GM23338 (cell line): ENCODE measurements at regions not wholly inside any gene's neighbourhood (a gene's known extent, or its start where the extent isn't known, plus 50 kb on each side); places are given as distances from the start of the nearest gene placed in this dataset.

ENCODE experiments used
- ATAC-seq: fragments of 200-7000 bp; cut with Tn5 transposase; 3 replicates; pipeline ENCODE4 v1.9.1; 2020
- DNase-seq: peaks from one replicate; pipeline ENCODE4 v3.0.0-alpha.2; 2015; ENCODE audit warnings: low spot score
- H2AFZ ChIP-seq: fragments of 200-600 bp; sonication (generic); 2 replicates; pipeline ENCODE4 v1.8.0; 2016; ENCODE audit warnings: antibody characterized with exemption, mild to moderate bottlenecking, moderate library complexity
- H3F3A ChIP-seq: fragments of 200-600 bp; sonication (generic); replicated peaks from 2 replicates; pipeline ENCODE4 v1.8.0; 2017; ENCODE audit warnings: antibody characterized with exemption, mixed run types, low read depth
- H3K27ac ChIP-seq: fragments of 200-600 bp; sonication (generic); 2 replicates; pipeline ENCODE4 v1.6.1; 2016; ENCODE audit warnings: low read depth
- H3K27me3 ChIP-seq: fragments of 200-600 bp; sonication (generic); 2 replicates; pipeline ENCODE4 v1.8.0; 2016; ENCODE audit warnings: mild to moderate bottlenecking, mixed run types, moderate library complexity; ENCODE audit not compliant: insufficient read depth
- H3K36me3 ChIP-seq: fragments of 200-600 bp; sonication (generic); 2 replicates; pipeline ENCODE4 v1.8.0; 2016; ENCODE audit warnings: mild to moderate bottlenecking; ENCODE audit not compliant: insufficient read depth
- H3K4me1 ChIP-seq: fragments of 200-600 bp; sonication (generic); 2 replicates; pipeline ENCODE4 v1.8.0; 2016; ENCODE audit warnings: mild to moderate bottlenecking, moderate library complexity; ENCODE audit not compliant: insufficient read depth
- H3K4me2 ChIP-seq: fragments of 200-600 bp; sonication (generic); 2 replicates; pipeline ENCODE4 v1.7.1; 2017; ENCODE audit warnings: mixed run types
- H3K4me3 ChIP-seq: fragments of 200-600 bp; sonication (generic); 2 replicates; pipeline ENCODE4 v1.6.1; 2016; ENCODE audit warnings: mixed run types
- H3K79me2 ChIP-seq: fragments of 200-600 bp; sonication (generic); replicated peaks from 2 replicates; pipeline ENCODE4 v1.8.0; 2017; ENCODE audit warnings: mild to moderate bottlenecking; ENCODE audit not compliant: insufficient read depth
- H3K9me2 ChIP-seq: fragments of 200-600 bp; sonication (generic); 2 replicates; pipeline ENCODE4 v1.8.0; 2017; ENCODE audit not compliant: insufficient read depth
- H4K20me1 ChIP-seq: fragments of 200-600 bp; sonication (generic); replicated peaks from 2 replicates; pipeline ENCODE4 v1.8.0; 2017; ENCODE audit warnings: mild to moderate bottlenecking; ENCODE audit not compliant: insufficient read depth
- H3K27ac Mint-ChIP-seq: 2 replicates; pipeline ENCODE4 v1.8.0; 2020; ENCODE audit warnings: inconsistent platforms, mild to moderate bottlenecking, moderate library complexity, mixed read lengths
- H3K27me3 Mint-ChIP-seq: 3 replicates; pipeline ENCODE4 v1.8.0; 2022; ENCODE audit warnings: low read depth, mild to moderate bottlenecking, moderate library complexity, mixed read lengths, inconsistent platforms; ENCODE audit not compliant: insufficient read depth, poor library complexity
- H3K36me3 Mint-ChIP-seq: 3 replicates; pipeline ENCODE4 v1.8.0; 2021; ENCODE audit warnings: low read depth, mild to moderate bottlenecking, inconsistent platforms, moderate library complexity, mixed read lengths
- H3K4me1 Mint-ChIP-seq: 3 replicates; pipeline ENCODE4 v1.8.0; 2020; ENCODE audit warnings: mild to moderate bottlenecking, inconsistent platforms, mixed read lengths
- H3K4me3 Mint-ChIP-seq: 3 replicates; pipeline ENCODE4 v1.8.0; 2021; ENCODE audit warnings: moderate library complexity, mild to moderate bottlenecking, inconsistent platforms, mixed read lengths
- H3K9me3 Mint-ChIP-seq: 3 replicates; pipeline ENCODE4 v1.8.0; 2020; ENCODE audit warnings: moderate library complexity, mild to moderate bottlenecking, inconsistent platforms, mixed read lengths
- CREB1 ChIP-seq: fragments of 250-450 bp; sonication (Bioruptor Pico); IDR thresholded peaks from 2 replicates; pipeline ENCODE4 v1.5.0; 2020; ENCODE audit warnings: low read depth, mild to moderate bottlenecking, moderate library complexity
- CTCF ChIP-seq, 2 experiments: fragments of 200-600 bp in 1 of 2; sonication (generic) in 1 of 2; conservative IDR thresholded peaks; 2 replicates each; pipeline versions ENCODE4 v1.5.1 to v1.6.1; 2016 to 2017; ENCODE audit warnings: antibody characterized with exemption in 2 of 2, low read depth in 2 of 2, mild to moderate bottlenecking in 2 of 2, moderate library complexity in 1 of 2
- ETS1 ChIP-seq: IDR thresholded peaks from 2 replicates; pipeline ENCODE4 v1.6.1; 2016; ENCODE audit warnings: antibody characterized with exemption
- EZH2 ChIP-seq: fragments of 200-600 bp; sonication (generic); IDR thresholded peaks from one replicate; pipeline ENCODE4 v1.8.0; 2017; ENCODE audit warnings: antibody characterized with exemption, mild to moderate bottlenecking, low read depth; ENCODE audit not compliant: unreplicated experiment
- EZH2phosphoT487 ChIP-seq: fragments of 200-600 bp; sonication (generic); IDR thresholded peaks from one replicate; pipeline ENCODE4 v1.8.1; 2018; ENCODE audit warnings: antibody characterized with exemption; ENCODE audit not compliant: unreplicated experiment
- JUNB ChIP-seq: IDR thresholded peaks from one replicate; pipeline ENCODE4 v1.6.1; 2016; ENCODE audit warnings: antibody characterized with exemption; ENCODE audit not compliant: unreplicated experiment
- NANOG ChIP-seq: IDR thresholded peaks from 2 replicates; pipeline ENCODE4 v1.6.1; 2016; ENCODE audit warnings: antibody characterized with exemption, borderline replicate concordance
- POLR2AphosphoS5 ChIP-seq: IDR thresholded peaks from 2 replicates; pipeline ENCODE4 v1.6.1; 2016; ENCODE audit warnings: antibody characterized with exemption, low read depth
- REST ChIP-seq: IDR thresholded peaks from one replicate; pipeline ENCODE4 v1.6.1; 2018; ENCODE audit warnings: antibody characterized with exemption; ENCODE audit not compliant: unreplicated experiment
- STAT1 ChIP-seq: IDR thresholded peaks from one replicate; pipeline ENCODE4 v1.6.1; 2016; ENCODE audit warnings: antibody characterized with exemption; ENCODE audit not compliant: unreplicated experiment
- ZNF114 ChIP-seq: fragments of 250-450 bp; sonication (Bioruptor Pico); IDR thresholded peaks from 2 replicates; pipeline ENCODE4 v1.5.0; 2020; ENCODE audit warnings: mild to moderate bottlenecking, moderate library complexity
- ZNF331 ChIP-seq: fragments of 250-450 bp; sonication (Bioruptor Pico); IDR thresholded peaks from 2 replicates; pipeline ENCODE4 v1.5.0; 2020; ENCODE audit warnings: low read depth, mild to moderate bottlenecking, moderate library complexity
- ZNF462 ChIP-seq: fragments of 250-450 bp; sonication (Bioruptor Pico); IDR thresholded peaks from 2 replicates; pipeline ENCODE4 v1.5.0; 2020; ENCODE audit warnings: mild to moderate bottlenecking, moderate library complexity

- peaks cover 96% of the 10 kb centered on the region for H3K9me3 Mint-ChIP-seq
- H3K36me3 Mint-ChIP-seq, result peaks cover 42% of the 10 kb centered on the region
- ATAC-seq (no peak), DNase-seq (peak; percentile 1)
- H3K4me1 ChIP-seq, result no peaks in the 10 kb centered on the region
- no peak overlapping the region for H3K27ac Mint-ChIP-seq
- no peak overlapping the region for H3K4me3 ChIP-seq
- H3K27me3 ChIP-seq, result no peaks in the 10 kb centered on the region
- H3K79me2 ChIP-seq, result no peaks in the 10 kb centered on the region
- H3K27me3 Mint-ChIP-seq, result peaks cover 2% of the 10 kb centered on the region
- H2AFZ ChIP-seq, result no peak overlapping the region
- no peaks in the 10 kb centered on the region for H3F3A ChIP-seq
- no peak overlapping the region for H3K4me2 ChIP-seq
- no peaks in the 10 kb centered on the region for H3K9me2 ChIP-seq
- H3K36me3 ChIP-seq, result peaks cover 6% of the 10 kb centered on the region; the same call in 1 of the 2 replicates
- H3K27ac ChIP-seq, result no peak overlapping the region
- no peak overlapping the region for H3K4me3 Mint-ChIP-seq
- H3K4me1 Mint-ChIP-seq, result no peaks in the 10 kb centered on the region
- TF ChIP-seq ZNF114 (CRISPR knock-in tag) (no peak), EZH2 (no peak), CTCF (conservative IDR thresholded peaks at IDR 0.05; ENCODE audit: low read depth in 2 of 2) (no peak), CREB1 (no peak), REST (no peak), ZNF462 (no peak), NANOG (no peak), ZNF331 (CRISPR knock-in tag) (no peak), STAT1 (no peak), EZH2phosphoT487 (no peak), ETS1 (no peak), POLR2AphosphoS5 (no peak), JUNB (no peak)
- H4K20me1 ChIP-seq, result no peaks in the 10 kb centered on the region
Observed at GRCh38 chr18:78492064-78492812, 487.4 kb upstream of the SALL3 start.
